ENCODE measurements at regions not wholly inside any gene's neighbourhood (a gene's known extent, or its start where the extent isn't known, plus 50 kb on each side); places are given as distances from the start of the nearest gene placed in this dataset.

DNA sequence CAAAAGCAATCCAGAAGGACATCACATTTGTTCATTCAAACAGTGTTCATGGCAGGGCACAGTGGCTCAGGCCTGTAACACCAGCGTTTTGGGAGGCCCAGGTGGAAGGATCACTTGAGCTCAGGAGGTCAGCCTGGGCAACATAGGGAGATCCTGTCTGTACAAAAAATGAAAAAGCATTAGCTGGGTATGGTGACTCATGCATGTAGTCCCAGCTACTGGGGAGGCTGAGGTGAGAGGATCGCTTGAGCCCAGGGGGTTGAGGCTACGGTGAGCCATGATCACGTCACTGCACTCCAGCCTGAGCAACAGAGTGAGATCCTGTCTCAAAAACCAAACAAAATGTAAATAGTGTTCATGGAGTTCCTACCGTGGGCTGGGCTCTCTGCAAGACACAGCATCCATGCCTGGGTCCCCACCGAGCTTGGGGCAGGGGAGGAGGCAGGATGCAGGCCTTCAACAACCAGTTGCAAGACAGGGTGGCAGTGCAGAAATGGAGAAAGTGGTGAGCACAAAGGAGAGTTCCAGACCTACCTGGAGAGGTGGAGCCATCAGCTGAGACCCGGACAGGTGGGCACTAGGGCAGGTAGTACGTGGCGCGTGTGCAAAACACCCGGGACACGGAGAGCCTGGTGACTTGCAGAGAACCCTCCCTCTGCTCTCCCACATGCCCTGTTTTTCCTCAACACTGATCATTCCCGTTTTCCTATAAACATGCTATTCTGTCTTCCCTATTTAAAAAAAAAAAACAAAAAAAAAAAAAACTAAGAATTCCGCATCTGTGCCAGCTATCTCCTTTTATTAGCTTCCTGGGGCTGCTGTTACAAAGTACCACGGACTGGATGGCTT, 138.9 kb downstream of the TOMM20 start:
- dilution Hi-C loops (cut with MboI; ENCODE audit: extremely low pct_ligation_motif_present, low sequenced_read_pairs) = no loop called here
- Histone ChIP-seq H3K27me3 (ENCODE audit: control insufficient read depth, extremely low read depth, insufficient read depth, low read length) (no peaks in the 10 kb centered on the region), H3K36me3 (ENCODE audit: control insufficient read depth in 2 of 2, extremely low read depth in 1 of 2, insufficient read depth in 2 of 2, low read length in 2 of 2) (no peaks in the 10 kb centered on the region), H3K4me1 (ENCODE audit: control insufficient read depth, extremely low read depth, insufficient read depth, low read length) (peaks cover 12% of the 10 kb centered on the region), H3K9me3 (ENCODE audit: control insufficient read depth, low read depth, low read length) (no peaks in the 10 kb centered on the region), H3K27ac (ENCODE audit: control insufficient read depth, insufficient read depth, low read length) (no peak overlapping the region), H3K9me1 (ENCODE audit: control insufficient read depth, extremely low read depth, insufficient read depth, low read length) (no peaks in the 10 kb centered on the region), H3K4me2 (ENCODE audit: control insufficient read depth, extremely low read depth, insufficient read depth, low read depth, low read length) (no peak overlapping the region), H3K79me2 (ENCODE audit: control insufficient read depth, insufficient read depth, low read length) (no peaks in the 10 kb centered on the region), H4K20me1 (ENCODE audit: control insufficient read depth, extremely low read depth, insufficient read depth, low read length) (no peaks in the 10 kb centered on the region), H3K9ac (ENCODE audit: control insufficient read depth, extremely low read depth, insufficient read depth, low read length) (no peak overlapping the region), H2AFZ (ENCODE audit: control insufficient read depth, low read length) (no peak overlapping the region), H3K4me3 (ENCODE audit: control insufficient read depth in 2 of 3, extremely low read depth in 1 of 3, insufficient read depth in 2 of 3, low read depth in 1 of 3, low read length in 3 of 3) (no peak overlapping the region)
- DNase-seq (ENCODE audit: low read depth, low spot score) (no peak), FAIRE-seq (no peak)
- TF ChIP-seq, protein P1, sequence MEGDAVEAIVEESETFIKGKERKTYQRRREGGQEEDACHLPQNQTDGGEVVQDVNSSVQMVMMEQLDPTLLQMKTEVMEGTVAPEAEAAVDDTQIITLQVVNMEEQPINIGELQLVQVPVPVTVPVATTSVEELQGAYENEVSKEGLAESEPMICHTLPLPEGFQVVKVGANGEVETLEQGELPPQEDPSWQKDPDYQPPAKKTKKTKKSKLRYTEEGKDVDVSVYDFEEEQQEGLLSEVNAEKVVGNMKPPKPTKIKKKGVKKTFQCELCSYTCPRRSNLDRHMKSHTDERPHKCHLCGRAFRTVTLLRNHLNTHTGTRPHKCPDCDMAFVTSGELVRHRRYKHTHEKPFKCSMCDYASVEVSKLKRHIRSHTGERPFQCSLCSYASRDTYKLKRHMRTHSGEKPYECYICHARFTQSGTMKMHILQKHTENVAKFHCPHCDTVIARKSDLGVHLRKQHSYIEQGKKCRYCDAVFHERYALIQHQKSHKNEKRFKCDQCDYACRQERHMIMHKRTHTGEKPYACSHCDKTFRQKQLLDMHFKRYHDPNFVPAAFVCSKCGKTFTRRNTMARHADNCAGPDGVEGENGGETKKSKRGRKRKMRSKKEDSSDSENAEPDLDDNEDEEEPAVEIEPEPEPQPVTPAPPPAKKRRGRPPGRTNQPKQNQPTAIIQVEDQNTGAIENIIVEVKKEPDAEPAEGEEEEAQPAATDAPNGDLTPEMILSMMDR (optimal IDR thresholded peaks at IDR 0.05 in 1 of 3, IDR thresholded peaks at IDR 0.05 in 1 of 3, conservative IDR thresholded peaks at IDR 0.05 in 1 of 3; ENCODE audit: extremely low read depth in 1 of 3, insufficient read depth in 2 of 3, low read length in 3 of 3) = no peak
- no peak for TF ChIP-seq EZH2 (IDR thresholded peaks at IDR 0.05; ENCODE audit: low read length)

DNA sequence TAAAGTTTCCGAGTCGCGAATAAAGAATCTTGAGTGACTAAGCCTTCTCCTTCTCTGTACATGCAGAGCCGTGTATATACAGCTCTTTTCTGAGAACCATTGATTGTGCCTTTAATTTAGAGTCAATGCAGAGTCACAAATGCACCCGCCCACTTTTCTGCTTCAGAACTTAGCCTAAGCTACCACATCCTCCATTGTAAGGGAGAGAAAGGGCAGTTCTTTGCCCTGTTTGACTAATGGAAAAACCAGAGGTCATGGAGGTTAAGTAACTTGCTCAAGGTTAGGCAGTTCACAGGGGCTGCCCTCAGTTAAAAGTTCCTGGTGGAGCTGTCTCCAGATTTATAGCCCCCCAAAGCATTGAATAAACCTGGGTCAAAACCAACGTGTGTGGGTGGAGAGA, 139.6 kb downstream of the TOMM20 start:
- DNase-seq (ENCODE audit: low read depth, low spot score) (no peak), FAIRE-seq (no peak)
- Histone ChIP-seq H3K79me2 (ENCODE audit: control insufficient read depth, insufficient read depth, low read length) (no peaks in the 10 kb centered on the region), H3K27ac (ENCODE audit: control insufficient read depth, insufficient read depth, low read length) (no peak overlapping the region), H3K4me1 (ENCODE audit: control insufficient read depth, extremely low read depth, insufficient read depth, low read length) (peaks cover 16% of the 10 kb centered on the region), H3K4me2 (ENCODE audit: control insufficient read depth, extremely low read depth, insufficient read depth, low read depth, low read length) (no peak overlapping the region), H3K27me3 (ENCODE audit: control insufficient read depth, extremely low read depth, insufficient read depth, low read length) (no peaks in the 10 kb centered on the region), H3K36me3 (ENCODE audit: control insufficient read depth in 2 of 2, extremely low read depth in 1 of 2, insufficient read depth in 2 of 2, low read length in 2 of 2) (no peaks in the 10 kb centered on the region), H3K9me3 (ENCODE audit: control insufficient read depth, low read depth, low read length) (no peaks in the 10 kb centered on the region), H4K20me1 (ENCODE audit: control insufficient read depth, extremely low read depth, insufficient read depth, low read length) (no peaks in the 10 kb centered on the region), H3K4me3 (ENCODE audit: control insufficient read depth in 2 of 3, extremely low read depth in 1 of 3, insufficient read depth in 2 of 3, low read depth in 1 of 3, low read length in 3 of 3) (no peak overlapping the region), H2AFZ (ENCODE audit: control insufficient read depth, low read length) (no peak overlapping the region), H3K9me1 (ENCODE audit: control insufficient read depth, extremely low read depth, insufficient read depth, low read length) (no peaks in the 10 kb centered on the region), H3K9ac (ENCODE audit: control insufficient read depth, extremely low read depth, insufficient read depth, low read length) (no peak overlapping the region)
- TF ChIP-seq EZH2 (IDR thresholded peaks at IDR 0.05; ENCODE audit: low read length) = no peak
- TF ChIP-seq, protein P1 (optimal IDR thresholded peaks at IDR 0.05 in 1 of 3, IDR thresholded peaks at IDR 0.05 in 1 of 3, conservative IDR thresholded peaks at IDR 0.05 in 1 of 3; ENCODE audit: extremely low read depth in 1 of 3, insufficient read depth in 2 of 3, low read length in 3 of 3) = no peak
- dilution Hi-C loops (cut with MboI; ENCODE audit: extremely low pct_ligation_motif_present, low sequenced_read_pairs) = no loop called here
